Testis (tissue), 2 donors: ENCODE measurements at regions not wholly inside any gene's neighbourhood (a gene's known extent, or its start where the extent isn't known, plus 50 kb on each side); places are given as distances from the start of the nearest gene placed in this dataset.

Source experiments
- DNase-seq: peaks from one replicate; pipeline ENCODE4 v3.0.0-alpha.2; 2019
- H3K27ac ChIP-seq, 2 donors: fragments of 200-600 bp; sonication (generic); one replicate each; pipeline ENCODE4 v1.5.1; 2019
- H3K27me3 ChIP-seq: fragments of 200-600 bp; sonication (generic); one replicate; pipeline ENCODE4 v1.5.1; 2019
- H3K36me3 ChIP-seq: fragments of 200-600 bp; sonication (generic); one replicate; pipeline ENCODE4 v1.5.1; 2017; ENCODE audit warnings: low read depth; ENCODE audit errors: missing control alignments
- H3K4me1 ChIP-seq: fragments of 200-600 bp; sonication (generic); one replicate; pipeline ENCODE4 v1.5.1; 2019
- H3K4me3 ChIP-seq, 2 donors: fragments of 200-600 bp; sonication (generic); one replicate each; pipeline ENCODE4 v1.5.1; 2017 to 2019
- H3K9me3 ChIP-seq: fragments of 200-600 bp; sonication (generic); one replicate; pipeline ENCODE4 v1.5.1; 2017
- POLR2A ChIP-seq: fragments of 450-650 bp; IDR thresholded peaks from one replicate; pipeline ENCODE4 v1.6.1; 2017; ENCODE audit warnings: antibody characterized with exemption, mild to moderate bottlenecking, moderate library complexity
- WGBS, 2 donors: methylation state at CpG; one replicate each; pipeline ENCODE4 v1.1.5; 2018; 5-methylcytosine and 5-hydroxymethylcytosine counted together
- intact Hi-C: fragments of 100-400 bp; cut with DNase I; formaldehyde crosslinking; loops from one replicate; pipeline ENCODE4 v1.15.1; 2023; ENCODE audit warnings: low total_unique reads
- TF ChIP-seq, protein P1 (sequence below), 3 experiments: fragments of 450-650 bp in 2 of 3; fragments of 200-600 bp in 1 of 3; sonication (generic) in 1 of 3; IDR thresholded peaks; one replicate each; pipeline ENCODE4 v1.5.1; 2016 to 2019; ENCODE audit warnings: antibody characterized with exemption in 3 of 3, mild to moderate bottlenecking in 2 of 3, moderate library complexity in 1 of 3

DNA sequence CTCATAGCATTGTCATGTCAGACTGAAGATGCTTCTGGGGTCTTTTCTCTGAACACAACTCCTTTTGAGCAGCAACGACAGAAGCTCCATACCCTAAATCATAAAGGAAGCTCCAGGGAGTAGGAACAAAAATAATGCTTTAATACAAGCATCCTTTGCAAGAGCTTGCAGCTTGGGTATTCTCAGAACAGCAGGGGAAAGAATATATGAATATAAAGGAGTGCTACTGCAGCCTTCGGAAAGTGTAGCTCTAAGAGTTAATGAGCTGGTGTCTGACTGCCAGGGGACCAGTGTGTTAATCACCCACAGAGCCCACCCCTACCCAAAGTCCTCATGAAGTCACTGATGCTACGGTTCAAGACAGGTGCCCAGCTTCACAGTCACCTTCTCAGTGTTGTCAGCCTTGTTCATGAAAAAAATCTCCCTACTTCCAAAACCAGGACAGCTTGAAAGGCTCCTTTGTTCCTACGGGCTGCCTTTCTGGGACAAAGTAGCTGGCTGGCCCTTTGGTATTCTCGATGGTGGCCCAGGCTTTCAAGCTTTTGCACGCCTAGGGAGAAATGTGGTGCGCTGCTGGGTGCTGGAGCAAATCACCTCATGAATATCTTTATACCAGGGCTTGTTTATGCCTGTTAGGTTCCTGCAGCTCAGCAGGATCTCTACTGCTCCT lies 259.7 kb downstream of the CMPK2 start:
- Histone ChIP-seq H3K27me3 (no peaks in the 10 kb centered on the region), H3K4me3 (no peak overlapping the region), H3K9me3 (no peaks in the 10 kb centered on the region), H3K36me3 (no peaks in the 10 kb centered on the region), H3K4me1 (no peaks in the 10 kb centered on the region), H3K27ac (no peak overlapping the region)
- 73 to 74% methylated on average over 6 to 7 of the region's 7 CpGs for WGBS, 2 donors
- no peak for TF ChIP-seq POLR2A
- TF ChIP-seq, protein P1, sequence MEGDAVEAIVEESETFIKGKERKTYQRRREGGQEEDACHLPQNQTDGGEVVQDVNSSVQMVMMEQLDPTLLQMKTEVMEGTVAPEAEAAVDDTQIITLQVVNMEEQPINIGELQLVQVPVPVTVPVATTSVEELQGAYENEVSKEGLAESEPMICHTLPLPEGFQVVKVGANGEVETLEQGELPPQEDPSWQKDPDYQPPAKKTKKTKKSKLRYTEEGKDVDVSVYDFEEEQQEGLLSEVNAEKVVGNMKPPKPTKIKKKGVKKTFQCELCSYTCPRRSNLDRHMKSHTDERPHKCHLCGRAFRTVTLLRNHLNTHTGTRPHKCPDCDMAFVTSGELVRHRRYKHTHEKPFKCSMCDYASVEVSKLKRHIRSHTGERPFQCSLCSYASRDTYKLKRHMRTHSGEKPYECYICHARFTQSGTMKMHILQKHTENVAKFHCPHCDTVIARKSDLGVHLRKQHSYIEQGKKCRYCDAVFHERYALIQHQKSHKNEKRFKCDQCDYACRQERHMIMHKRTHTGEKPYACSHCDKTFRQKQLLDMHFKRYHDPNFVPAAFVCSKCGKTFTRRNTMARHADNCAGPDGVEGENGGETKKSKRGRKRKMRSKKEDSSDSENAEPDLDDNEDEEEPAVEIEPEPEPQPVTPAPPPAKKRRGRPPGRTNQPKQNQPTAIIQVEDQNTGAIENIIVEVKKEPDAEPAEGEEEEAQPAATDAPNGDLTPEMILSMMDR (IDR thresholded peaks at IDR 0.05), result no peak
- DNase-seq, result no peak
- intact Hi-C loops, result no loop called here

GRCh38 chr2:6617794-6618193 lies 247.9 kb downstream of the CMPK2 start:
- no peaks in the 10 kb centered on the region for H3K4me1 ChIP-seq
- no peak overlapping the region for H3K4me3 ChIP-seq
- TF ChIP-seq, protein P1 (IDR thresholded peaks at IDR 0.05), result no peak
- no peak for TF ChIP-seq POLR2A
- H3K27ac ChIP-seq, result no peak overlapping the region
- no peaks in the 10 kb centered on the region for H3K27me3 ChIP-seq
- H3K9me3 ChIP-seq, result no peaks in the 10 kb centered on the region
- no peaks in the 10 kb centered on the region for H3K36me3 ChIP-seq
- intact Hi-C loops, result no loop called here
- 84% methylated on average over 4 of the region's 4 CpGs for WGBS, 2 donors
- DNase-seq, result no peak

- 90 to 92% methylated on average over 6 of the region's 6 CpGs for WGBS, 2 donors
- Histone ChIP-seq H3K27me3 (no peaks in the 10 kb centered on the region), H3K27ac (no peak overlapping the region), H3K9me3 (no peaks in the 10 kb centered on the region), H3K36me3 (no peaks in the 10 kb centered on the region), H3K4me1 (no peaks in the 10 kb centered on the region), H3K4me3 (no peak overlapping the region)
- intact Hi-C loops, result no loop called here
- TF ChIP-seq POLR2A, result no peak
- TF ChIP-seq, protein P1 (IDR thresholded peaks at IDR 0.05), result no peak
- no peak for DNase-seq
Observed at GRCh38 chr2:6618201-6618600, 247.5 kb downstream of the CMPK2 start.

DNA sequence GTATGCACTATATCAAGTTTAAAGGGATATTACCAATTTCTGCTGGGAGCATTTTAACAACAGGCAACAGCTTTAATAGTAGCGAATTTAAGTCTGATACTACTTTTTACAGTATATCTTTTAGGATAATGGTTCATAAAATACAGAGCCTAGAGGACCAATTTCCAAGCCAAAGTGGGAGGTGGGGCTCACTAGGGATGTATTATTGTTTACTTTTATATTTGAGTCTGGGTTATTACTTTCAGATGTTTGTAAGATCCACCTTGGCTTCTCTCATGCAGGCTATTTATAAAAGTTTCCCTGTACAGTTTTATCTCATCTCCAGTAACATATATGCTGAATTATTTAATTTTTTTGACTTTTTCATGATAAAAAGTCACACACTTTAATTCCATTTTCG lies 242.0 kb downstream of the CMPK2 start:
- no peak for TF ChIP-seq POLR2A
- TF ChIP-seq, protein P1 (IDR thresholded peaks at IDR 0.05), result no peak
- Histone ChIP-seq H3K27ac (no peak overlapping the region), H3K36me3 (no peaks in the 10 kb centered on the region), H3K4me3 (no peak overlapping the region), H3K4me1 (no peaks in the 10 kb centered on the region), H3K9me3 (no peaks in the 10 kb centered on the region), H3K27me3 (no peaks in the 10 kb centered on the region)
- 72 to 83% methylated on average over 2 of the region's 2 CpGs for WGBS, 2 donors
- intact Hi-C loops, result no loop called here
- no peak for DNase-seq

DNA sequence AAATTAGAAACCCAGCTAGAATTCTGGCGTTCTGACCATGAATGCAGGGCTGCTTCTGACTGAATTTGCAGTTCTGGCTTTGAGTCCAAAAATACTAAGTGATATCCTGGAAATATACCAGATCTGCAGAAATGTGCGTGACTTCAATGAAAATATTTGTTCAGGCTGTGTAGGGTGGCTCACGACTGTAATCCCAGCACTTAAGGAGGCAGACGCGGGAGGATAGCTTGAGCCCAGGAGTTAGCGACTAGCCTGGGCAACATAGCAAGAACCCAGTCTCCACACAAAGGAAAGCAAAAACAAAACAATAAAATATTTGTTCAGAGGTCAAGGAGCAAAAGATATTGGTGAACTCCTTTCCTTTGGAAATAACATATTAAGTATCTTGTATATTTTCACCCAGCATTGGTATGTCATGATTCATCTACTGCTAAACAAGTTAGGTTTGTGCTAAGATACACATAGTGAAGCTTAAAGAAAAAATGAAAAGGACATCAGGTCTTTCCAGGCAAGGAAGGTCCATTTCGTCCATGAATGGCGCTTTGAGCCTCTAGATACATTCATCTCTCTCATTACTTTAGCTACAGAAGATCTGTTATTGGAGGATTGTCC lies 239.2 kb downstream of the CMPK2 start:
- H3K27ac ChIP-seq, result no peak overlapping the region
- intact Hi-C loops, result no loop called here
- TF ChIP-seq, protein P1 (IDR thresholded peaks at IDR 0.05), result no peak
- no peak for TF ChIP-seq POLR2A
- 56 to 57% methylated on average over 8 of the region's 8 CpGs for WGBS, 2 donors
- no peak overlapping the region for H3K4me3 ChIP-seq
- H3K9me3 ChIP-seq, result no peaks in the 10 kb centered on the region
- no peak for DNase-seq
- H3K27me3 ChIP-seq, result no peaks in the 10 kb centered on the region
- no peaks in the 10 kb centered on the region for H3K4me1 ChIP-seq
- H3K36me3 ChIP-seq, result no peaks in the 10 kb centered on the region
